ENCODE measurements at regions not wholly inside any gene's neighbourhood (a gene's known extent, or its start where the extent isn't known, plus 50 kb on each side); places are given as distances from the start of the nearest gene placed in this dataset.

DNA sequence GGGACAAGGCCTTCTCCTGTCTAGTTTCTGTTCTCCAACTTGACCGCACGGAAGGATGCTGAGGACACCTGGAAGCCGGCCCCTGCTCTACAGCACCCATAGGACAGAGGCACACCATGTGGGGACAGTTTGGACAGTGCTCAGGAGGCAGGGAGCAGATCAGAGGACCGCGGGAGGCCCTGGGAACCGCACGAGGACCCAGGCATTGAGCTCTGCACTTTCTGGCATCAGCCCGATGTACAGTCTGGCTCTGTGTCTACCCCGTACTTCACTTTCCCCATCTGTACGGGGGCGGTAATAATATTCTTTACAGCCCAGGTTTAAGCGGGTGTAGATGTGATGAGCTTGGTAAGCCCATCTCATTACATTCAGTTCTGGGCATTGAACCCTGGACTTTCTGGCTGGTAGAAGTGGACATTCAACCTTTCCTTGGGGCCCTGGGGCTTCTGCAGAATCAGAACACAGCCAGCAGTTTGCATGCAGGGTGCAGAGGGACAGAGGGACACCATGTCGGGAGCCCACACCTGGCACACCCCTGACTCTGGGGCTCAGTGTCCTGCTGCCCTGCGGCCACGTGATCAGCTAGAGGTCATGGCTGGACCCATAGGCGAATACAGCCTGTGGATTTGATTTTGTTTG lies 258.7 kb downstream of the SEC14L1 start:
- DNase-seq: no peak

DNA sequence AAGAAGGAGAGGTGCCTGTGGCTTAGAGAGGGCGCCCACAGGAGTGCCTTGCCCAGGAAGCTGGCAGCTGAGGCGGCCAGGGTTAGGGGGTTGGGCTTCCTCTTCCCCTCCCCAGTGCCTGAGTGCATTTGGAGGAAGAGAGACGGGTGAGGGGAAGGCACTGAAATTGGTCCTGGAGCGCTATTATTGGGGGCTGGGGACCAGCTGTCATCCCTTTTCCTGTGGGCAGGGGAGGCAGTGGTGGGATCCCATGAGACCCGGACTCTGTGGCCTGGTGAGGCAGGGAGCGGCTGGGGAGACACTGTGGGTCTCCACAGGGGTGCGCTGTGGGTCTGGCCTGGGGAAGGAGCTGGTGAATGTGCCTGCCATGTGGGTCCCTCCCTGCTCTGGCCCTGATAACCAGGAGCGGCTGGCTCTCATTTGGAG lies 259.7 kb downstream of the SEC14L1 start:
- peak; percentile 89 for DNase-seq

DNA sequence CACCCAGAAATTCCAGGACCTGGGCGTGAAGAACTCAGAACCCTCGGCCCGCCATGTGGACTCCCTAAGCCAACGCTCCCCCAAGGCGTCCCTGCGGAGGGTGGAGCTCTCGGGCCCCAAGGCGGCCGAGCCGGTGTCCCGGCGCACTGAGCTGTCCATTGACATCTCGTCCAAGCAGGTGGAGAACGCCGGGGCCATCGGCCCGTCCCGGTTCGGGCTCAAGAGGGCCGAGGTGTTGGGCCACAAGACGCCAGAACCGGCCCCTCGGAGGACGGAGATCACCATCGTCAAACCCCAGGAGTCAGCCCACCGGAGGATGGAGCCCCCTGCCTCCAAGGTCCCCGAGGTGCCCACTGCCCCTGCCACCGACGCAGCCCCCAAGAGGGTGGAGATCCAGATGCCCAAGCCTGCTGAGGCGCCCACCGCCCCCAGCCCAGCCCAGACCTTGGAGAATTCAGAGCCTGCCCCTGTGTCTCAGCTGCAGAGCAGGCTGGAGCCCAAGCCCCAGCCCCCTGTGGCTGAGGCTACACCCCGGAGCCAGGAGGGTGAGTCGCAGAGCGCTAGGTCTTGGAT lies 261.5 kb downstream of the SEC14L1 start:
- DNase-seq: no peak

DNA sequence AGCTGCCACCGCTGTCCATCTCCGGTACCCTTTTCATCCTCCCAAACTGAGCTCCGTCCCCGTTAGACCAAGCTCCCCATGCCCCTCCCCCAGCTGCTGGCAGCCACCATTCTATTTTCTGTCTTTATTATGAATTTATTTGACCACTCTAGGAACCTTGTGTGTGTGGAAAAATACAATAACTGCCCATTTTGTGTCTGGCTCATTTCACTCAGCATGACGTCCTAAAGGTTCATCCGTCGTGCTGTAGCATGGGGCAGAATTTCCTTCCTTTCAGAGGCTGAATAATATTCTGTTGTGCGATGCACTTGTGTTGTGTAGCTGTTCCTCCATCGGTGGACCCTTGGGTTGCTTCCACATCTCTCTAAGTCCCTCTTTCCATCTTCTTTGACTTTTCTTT lies 263.1 kb downstream of the SEC14L1 start:
- DNase-seq: no peak

DNA sequence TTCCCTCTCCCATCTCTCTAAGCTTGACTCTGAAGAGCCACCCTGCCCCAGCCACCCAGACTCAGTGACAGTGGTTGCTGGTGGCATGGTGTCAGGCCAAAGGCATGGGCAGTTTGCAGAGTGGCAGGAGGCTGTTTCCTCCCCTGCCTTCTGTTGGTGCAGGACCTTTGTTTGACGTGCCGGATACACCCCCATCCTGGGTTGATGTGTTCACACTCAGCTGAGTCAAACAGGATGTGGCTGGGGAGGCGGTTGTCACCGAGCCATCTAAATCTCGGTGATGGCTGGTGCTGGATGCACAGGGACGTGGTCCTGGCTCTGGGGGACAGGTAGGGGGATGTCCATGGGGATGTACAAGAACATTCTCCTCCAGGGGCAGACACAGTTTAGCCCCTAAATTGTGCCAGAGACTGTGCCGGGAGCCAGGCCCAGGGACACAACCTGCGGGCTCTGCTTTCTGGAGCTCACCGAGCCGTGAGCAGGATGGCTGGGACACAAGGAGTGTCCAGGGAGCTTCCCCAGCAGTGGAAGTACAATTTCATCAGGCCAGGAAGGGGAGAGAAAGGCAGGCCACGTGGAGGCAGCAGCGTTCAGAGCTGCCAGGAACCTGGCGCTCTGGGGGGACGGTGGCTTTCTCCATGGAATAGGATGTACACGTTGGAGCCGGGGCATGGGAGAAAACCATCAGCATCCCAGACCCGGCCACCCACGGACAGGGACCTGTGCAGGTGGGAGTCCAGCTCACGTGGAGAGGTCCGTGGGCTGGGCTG lies 264.2 kb downstream of the SEC14L1 start:
- peak; percentile 95 for DNase-seq

DNA sequence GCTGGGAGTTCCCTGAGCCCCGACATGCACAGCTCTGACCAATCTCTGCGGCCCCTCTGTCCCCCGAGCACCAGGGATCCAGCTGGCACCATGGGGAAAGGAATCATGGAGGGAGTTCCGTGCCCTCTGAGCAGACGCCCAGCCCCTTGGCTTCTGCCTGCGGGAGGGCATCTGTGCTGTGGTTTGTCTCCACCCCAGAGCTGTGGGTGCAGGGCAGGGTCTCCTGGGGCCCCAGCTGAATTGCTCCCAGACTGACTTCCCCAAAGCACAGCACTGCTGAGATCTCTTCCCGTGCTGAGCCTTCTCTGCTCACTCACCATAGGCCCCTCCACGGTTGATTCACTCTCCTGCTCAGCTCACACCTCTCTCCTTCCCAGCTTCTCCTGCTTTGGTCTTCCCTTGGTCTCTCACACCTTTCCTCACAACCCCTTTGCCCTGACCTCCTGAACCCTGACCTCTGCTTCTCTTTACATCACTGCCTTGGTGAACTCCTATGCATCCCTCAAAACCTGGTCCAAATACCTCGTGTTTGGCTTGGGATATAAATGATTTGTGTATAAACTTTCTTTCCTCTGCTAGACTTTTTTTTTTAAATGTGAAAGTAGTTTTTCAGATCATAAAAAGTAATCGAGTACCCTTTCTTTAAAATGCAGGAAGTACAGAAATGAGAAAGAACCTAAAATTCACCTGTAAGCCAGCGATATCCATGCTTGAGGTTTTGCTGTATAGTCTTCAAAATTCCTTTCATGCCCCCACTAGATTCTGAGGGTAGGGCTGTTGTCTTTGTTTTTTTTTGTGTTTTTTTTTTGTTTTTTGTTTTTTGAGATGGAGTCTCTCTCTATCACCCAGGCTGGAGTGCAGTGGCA lies 265.3 kb downstream of the SEC14L1 start:
- DNase-seq: peak; percentile 35

DNA sequence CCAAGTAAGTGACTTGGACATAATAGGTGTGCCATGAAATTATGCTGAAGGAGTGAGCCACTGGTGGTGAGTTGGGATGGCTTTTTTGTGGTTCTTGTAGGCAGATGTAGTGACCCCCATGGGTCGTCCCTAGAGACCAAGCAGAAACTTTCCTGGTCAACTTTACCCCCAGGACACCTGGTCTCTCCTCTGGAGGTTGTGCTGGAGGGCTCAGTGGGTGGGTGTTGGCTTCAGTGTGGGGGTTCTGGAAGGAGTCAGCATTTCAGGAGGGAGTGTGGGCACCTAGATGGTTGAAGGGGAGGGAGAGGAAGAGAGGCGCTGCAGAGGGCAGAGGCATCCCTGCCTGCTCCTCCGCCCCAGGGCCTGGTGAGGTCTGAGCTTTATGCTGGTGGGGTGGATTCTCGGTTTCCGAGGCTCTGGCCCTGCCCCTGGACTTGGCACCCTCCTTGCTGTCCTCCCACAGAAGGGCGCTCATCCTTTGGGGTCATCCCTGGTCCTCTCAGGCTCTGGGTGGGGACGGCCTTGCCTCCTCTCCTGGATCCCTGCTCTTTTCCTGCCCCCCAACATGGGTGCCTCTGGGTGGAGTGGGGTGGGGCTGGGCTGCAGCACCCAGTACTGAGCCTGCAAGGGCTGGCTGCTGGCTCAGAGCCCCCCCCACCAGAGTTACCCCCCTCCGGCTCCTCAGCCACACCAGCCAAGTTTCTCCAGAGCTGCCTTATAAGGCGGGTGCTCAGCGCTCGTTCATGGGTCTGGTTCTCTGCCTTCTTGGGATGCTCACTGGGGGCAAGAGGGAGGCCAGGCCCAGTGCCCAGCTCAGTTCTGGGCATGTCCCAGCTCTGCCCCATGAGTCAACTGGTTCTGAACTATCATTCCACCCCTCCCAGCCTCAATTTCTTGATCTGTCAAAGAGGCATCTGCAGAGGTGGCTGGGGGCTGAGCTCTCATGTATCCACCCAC lies 266.8 kb downstream of the SEC14L1 start:
- no peak for DNase-seq

DNA sequence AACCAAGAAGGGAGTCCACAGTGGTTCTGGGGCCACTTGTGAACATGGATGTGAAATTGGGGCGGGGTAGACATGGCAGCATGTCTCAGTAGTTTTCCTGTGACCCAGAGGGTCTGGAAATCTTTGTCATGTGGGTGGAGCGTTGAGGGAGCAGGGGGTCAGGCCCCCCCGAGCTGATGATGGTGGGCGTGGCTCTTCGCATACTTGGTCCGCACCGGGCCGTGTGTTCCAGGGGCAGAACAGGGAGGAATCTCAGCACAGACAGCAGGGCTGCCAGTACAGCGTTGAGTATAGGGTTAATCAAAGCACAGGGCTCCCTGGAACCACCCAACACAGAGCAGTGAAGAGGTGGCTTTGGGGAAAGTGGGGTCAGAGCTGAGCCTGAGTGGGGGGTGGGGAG lies 267.5 kb downstream of the SEC14L1 start:
- no peak for DNase-seq

DNA sequence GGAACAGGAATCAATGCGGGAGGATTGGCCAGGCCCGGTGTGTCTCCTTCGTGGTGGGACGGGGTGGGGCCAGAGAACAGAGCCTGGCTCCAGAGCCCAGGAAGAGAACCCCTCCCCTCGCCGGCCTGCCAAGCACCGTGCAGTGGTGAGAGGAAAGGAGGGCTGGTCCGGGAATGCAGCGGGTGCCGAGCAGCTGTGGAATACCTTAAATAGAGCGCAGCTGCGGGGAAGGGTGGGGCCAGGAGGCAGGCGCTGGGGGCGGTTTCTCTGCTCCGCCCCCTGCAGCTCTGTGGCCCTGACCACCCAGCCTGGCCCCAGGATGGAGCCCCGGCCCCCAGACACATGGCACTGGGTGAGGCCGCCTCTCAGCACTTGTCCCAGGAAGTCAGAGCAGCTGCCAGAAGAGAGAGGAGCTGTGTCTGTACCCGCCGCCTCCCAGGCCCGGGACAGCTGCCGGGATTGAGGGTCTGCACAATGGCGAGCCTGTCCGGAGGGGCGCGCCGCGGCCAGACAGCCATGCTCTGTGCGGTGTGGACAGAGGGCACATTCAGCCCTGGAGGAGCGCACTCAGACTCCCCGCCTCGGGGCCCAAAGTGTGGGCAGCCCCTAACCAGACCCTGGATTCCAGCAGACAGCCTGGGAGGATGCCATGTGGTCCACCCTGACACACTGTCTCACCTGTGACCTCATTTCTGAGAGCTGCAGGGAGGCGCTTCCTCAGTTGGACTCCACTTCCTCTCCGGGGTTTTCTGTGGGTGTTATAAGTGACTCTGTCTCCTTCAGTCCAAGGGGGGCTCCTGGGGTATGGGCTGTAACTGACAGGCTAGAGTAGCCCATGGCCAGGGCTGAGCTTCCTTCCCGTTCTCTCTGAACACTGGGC lies 268.8 kb downstream of the SEC14L1 start:
- DNase-seq: no peak

DNA sequence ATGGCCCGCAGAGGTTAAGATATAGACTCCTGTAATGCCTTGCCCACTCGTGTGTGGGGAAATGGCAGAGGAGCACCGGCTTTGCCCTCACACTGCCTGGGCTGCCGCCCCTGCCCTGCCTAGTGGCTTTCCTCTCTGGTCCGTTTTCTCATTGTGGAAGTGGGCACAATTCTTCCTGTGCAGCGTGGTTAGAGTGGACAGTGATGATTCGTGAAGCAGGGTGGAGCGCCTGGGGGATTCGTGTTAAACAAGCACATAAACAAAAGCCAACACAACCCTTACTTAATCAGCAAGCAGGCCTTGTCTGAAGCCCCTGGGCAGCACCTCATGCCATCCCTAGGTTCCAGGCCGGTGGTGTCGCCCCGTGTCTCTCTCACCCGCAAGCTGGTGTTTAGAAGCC lies 269.7 kb downstream of the SEC14L1 start:
- DNase-seq: no peak

DNA sequence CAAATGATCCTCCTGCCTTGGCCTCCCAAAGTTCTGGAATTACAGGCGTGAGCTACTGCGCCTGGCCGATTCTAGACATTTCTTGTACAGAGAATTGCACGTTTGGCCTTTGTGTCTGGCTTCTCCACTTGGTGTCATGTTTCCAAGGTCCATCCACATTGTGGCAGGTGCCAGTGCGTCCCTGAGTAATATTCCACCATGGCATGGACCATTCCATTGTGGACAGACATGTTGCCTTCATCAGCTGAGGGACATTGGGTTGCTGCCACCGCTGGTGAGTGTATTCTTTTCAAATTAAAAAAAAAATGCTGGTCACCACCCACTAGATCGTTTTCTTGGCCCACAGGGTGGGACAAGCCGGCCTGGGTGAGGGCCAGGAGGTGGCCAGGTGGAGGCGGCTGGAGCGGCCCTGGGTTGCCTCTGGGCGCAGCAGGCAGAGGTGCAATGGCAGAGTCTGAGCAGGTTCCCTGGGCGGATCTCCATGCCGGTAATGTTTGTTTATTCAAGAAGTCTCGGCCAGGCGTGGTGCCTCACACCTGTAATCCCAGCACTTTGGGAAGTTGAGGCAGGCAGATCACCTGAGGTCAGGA lies 274.1 kb downstream of the SEC14L1 start:
- DNase-seq: no peak

DNA sequence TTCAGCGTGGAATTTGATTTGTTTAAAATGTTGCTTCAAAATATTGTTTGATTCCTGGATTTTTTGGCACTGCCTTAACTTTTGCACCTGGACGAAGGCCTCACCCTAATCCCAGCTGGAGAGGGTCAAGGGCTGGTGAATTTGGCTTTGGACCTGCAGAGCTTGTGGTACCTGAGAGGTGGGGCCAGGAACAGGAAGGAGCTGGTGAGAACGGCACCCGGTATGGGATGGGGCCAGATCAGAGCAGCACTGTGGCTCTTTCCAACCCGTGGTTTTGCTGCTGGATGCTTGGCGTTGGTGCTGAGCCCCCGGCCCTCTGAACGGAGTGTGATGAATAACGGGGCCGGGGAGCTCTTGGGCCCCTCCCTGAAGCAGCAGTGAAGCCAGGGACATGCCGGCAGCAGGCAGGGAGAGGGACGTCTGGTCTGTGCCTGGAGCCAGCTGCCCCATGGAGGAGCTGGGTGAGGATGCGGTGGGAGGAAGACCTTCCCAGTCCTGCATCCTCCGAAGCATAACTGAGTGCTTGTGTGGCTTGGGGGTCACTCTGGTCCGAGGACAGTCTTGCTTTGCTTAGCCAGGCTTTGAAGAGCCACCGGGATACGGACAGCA lies 275.4 kb downstream of the SEC14L1 start:
- DNase-seq: no peak

DNA sequence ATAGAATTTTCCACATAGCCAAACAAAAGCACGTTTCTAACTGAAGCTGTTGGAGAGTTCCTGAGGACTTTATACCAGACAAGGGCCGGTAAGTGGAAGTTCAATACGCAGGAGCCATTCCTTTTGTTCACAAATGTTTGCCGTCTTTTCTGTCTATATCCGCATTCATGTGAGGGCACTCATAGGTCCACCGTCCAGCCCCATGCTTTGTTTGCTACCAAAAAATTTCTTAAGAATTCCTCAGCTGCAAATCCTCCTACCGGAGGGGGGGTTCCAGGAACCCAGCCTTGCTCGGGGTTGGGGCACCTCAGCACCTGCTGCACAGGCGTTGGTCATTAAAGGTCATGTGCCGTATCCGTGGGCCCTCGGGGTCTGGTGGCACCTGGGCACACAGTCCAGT lies 276.8 kb downstream of the SEC14L1 start:
- no peak for DNase-seq

DNA sequence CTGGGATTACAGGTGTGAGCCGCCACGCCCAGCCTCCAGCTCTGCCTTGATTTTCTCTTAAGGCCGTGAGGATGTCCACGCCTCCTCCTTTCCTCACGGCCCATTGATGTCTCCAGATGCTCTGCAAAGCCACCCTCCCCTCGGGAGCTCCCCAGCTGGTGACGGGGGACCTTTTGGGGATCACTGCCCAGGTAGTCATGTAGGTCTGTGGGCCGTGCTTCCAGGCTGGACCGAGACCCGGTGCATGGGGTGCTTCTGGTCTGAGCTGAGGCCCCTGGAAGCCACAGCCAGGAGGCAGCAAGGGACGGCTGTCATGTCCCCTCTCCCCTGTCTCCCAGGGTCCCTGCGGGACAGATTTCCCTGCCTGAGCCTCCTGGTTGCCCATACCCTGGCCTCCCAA lies 277.8 kb downstream of the SEC14L1 start:
- DNase-seq: no peak

DNA sequence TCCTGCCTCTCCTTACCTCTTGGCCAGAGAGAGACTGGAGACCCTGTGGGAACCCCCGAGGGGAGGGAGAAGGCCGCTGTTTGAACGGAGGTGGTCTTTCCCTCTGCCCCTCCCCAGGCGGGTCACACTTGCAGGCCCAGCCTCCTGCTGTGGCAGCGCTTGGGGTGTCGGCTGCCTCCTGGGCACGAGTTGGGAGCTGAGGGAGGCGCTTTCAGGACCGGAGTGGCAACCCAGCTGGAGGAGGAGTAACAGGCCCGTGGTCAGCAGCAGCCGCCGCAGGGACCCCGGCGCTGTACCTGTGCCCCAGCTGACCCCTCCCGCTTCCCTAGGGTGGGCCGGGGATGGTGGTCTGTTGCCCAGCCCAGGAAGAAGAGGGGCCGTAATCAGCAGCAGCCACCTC lies 278.3 kb downstream of the SEC14L1 start:
- no peak for DNase-seq

DNA sequence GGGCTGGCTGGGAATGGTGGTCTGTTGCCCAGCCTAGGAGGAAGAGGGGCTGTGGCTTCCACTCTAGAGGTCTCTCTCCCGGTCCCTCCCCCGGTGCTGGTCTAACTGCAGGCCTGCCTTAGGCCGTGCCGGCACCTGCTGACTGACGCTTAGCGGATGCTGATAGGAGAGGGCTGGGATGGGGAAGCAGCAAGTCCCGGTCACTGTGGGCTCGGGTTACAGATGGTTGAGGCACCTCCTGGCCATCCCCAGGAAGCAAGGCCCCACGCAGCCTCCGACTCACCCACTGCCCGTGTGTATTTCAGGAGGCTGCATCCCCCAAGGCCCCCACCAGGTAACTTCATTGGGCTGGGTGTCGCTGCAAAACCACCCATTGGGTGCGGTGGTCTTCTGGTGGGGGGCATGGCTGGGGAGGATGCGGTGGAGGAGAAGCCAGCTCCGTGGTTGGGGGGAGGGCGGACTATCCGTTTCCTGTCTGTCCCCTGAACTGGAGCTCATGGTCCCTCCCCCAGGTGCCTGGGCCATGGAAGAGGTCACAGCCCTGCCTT lies 278.9 kb downstream of the SEC14L1 start:
- DNase-seq: no peak

DNA sequence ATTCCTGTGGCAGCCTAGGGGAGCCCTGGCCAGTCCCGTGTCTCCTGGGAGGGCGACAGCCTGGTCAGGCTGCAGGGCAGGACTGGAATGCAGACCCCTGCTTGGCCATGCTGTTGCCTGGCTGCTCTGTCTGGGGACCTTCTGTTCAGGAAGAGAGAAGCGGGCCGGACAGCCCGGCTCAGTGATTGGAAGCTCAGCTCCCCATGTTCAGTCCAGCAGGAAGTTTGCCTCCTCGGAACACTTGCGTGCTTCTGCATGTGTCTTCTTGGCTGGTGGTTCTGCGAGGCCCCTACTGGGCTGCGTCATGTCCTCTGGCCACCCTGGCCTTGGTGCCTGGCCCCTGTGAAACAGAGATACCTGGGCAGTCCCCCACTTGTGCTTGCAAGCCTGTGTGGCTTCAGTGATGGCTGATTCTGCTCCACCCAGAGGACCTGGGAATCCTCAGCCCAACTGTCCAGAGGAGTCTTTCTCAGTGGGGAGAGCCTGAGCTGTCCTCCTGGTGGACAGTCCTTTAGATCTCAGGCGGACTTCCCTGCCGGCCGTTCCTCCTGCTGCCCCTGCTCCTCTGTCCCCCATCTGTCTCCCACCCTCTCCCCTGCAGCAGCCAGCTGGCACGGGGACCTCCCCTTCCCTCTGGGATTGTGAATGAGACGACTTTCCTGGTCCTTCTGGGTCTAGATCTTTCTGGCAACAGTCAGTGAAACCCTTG lies 279.5 kb downstream of the SEC14L1 start:
- no peak for DNase-seq

DNA sequence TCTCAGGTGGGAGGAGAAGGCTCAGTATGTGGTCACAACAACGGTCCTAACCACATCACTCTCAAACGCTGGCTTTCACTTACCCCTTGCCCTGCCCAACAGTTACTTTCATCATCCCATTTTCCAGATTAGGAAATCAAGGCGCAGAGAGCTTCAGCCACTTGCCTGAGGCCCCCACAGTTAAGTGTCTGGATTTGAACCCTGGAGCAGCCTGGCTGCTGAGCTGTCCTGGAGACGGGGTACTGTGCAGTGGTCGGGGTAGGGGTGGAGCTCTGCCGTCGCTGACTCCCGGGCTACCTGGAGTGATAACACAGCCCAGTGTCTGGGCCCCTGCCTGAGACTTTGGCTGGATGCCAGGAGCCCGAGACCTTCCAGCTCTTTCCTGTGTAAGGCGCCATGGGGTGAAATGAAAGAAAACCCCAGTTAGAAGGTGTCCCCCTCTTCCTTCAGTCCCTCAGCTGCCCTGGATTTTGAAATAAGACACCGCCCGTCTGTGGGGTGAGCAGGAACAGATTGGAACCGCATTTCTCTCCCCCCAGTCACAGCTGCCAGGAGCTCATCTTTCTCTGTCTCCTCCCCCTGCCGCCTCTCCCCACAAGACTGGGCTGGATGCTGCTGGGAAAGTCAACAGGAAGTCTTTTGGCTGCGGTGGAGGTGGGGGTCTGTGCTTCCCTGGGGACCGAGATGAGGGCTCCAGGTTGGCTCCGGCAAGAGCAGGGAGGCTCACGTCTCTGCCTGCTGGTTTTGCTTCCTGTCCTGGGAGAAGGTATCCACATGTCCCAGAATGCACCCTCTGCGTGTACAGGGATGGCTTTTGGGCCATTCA lies 280.2 kb downstream of the SEC14L1 start:
- DNase-seq: no peak

DNA sequence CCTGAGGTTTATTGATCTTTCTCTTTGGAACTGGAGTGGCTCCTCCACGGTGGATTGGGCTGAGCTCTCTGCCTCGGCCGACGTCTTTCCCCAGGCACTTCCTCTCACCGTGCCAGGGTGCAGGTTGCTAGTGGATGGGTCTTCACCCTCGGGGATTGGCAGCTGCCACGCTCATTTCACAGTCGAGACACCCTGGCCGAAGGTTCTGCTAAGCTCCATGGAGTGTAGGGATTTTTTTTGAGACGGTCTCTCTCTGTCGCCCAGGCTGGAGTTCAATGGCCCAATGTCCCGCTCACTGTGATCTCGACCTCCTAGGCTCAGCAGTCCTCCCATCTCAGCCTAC lies 280.8 kb downstream of the SEC14L1 start:
- no peak for DNase-seq

Data from activated CD4-positive, alpha-beta T cell treated with anti-CD3 and anti-CD28 coated beads, Interleukin-10, Interleukin-2, amounts not matched to agents 100 ng/mL and 50 ng/mL, durations not matched to agents 16 hours and 8 hours (primary cell).